CD4-positive, alpha-beta T cell treated with Interleukin-17A for 1 hour (primary cell): ENCODE measurements at regions not wholly inside any gene's neighbourhood (a gene's known extent, or its start where the extent isn't known, plus 50 kb on each side); places are given as distances from the start of the nearest gene placed in this dataset.

Source experiments
- DNase-seq: peaks from one replicate; pipeline ENCODE4 v3.0.0-alpha.2; 2020

DNA sequence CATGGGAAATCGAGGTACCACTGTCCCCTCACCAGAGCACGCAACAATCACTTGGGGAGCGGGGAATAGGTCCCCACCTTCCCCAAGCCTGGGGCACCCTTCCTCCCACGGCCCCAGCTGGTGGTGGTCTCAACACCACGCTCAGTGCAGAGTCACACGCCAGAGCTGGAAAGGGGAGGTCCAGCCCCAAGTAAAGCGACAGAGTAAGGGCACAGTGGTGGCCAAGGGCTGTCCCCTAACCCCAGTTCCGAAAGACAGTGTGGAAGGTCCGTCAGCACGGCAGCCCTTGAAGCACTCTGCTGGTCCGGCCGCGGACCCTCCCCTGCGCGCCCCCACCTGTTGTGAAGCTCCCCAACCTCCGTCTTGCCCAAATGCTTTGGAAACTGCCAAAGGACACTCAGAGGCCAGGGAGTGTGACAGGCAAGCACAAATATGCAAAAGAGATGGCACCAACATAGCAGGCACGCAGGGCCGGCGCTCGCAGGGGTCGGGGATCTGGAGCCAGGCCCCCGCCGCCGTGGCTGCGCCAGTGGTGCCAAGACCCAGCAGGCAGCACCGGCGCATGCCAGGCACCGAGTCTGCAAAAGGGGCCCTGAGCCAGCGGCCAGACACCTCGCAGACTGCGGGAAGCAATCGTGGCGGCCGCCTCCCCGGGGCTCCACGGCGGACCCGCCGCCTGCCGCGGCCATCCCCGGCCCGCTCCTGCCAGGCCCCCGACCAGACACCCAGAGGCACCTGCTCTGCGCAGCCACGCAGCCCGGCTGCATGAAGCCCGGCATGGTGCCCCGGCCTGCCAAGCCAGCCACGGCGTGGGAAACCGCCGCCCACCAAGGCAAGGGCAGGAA, 51.6 kb upstream of the SRRM3 start:
- DNase-seq = no peak
